Body of pancreas (tissue), 4 donors: ENCODE measurements at regions not wholly inside any gene's neighbourhood (a gene's known extent, or its start where the extent isn't known, plus 50 kb on each side); places are given as distances from the start of the nearest gene placed in this dataset.
A peak's percentile ranks its signal among the peaks of the same experiment; 100 is the strongest.

ENCODE experiments used
- ATAC-seq: fragments of 150-250 bp; one replicate; pipeline ENCODE4 v1.9.1; 2016
- DNase-seq, 4 donors: peaks; one replicate each; pipeline ENCODE4 v3.0.0-alpha.2; 2019
- H3K27ac ChIP-seq, 4 donors: fragments of 200-600 bp; sonication (generic); 1 replicate in 3 of 4; 2 replicates in 1 of 4; pipeline versions ENCODE4 v1.5.1 to v1.6.1; 2016 to 2019; ENCODE audit warnings: mild to moderate bottlenecking in 1 of 4, mixed read lengths in 1 of 4, moderate library complexity in 1 of 4
- H3K27me3 ChIP-seq, 2 donors: fragments of 200-600 bp; sonication (generic); one replicate each; pipeline ENCODE4 v1.6.0; 2016; ENCODE audit warnings: mild to moderate bottlenecking in 1 of 2
- H3K36me3 ChIP-seq, 2 donors: fragments of 200-600 bp; sonication (generic); replicated peaks in 1 of 2; 2 replicates each; pipeline ENCODE4 v1.5.1; 2016; ENCODE audit warnings: low read depth in 2 of 2; ENCODE audit not compliant: insufficient read depth in 1 of 2
- H3K4me1 ChIP-seq: fragments of 200-600 bp; sonication (generic); one replicate; pipeline ENCODE4 v1.6.0; 2016
- H3K4me3 ChIP-seq, 2 donors: fragments of 200-600 bp; sonication (generic); 1 replicate in 1 of 2; 2 replicates in 1 of 2; pipeline ENCODE4 v1.5.1; 2016 to 2019
- H3K9me3 ChIP-seq, 3 donors: fragments of 200-600 bp; sonication (generic); 1 replicate in 2 of 3; 2 replicates in 1 of 3; pipeline ENCODE4 v1.5.1; 2016
- POLR2A ChIP-seq, 3 donors: fragments of 450-650 bp; IDR thresholded peaks; one replicate each; pipeline ENCODE4 v1.6.1; 2016; ENCODE audit warnings: antibody characterized with exemption in 3 of 3, mild to moderate bottlenecking in 2 of 3
- WGBS, 2 donors: methylation state at CpG; one replicate each; pipeline ENCODE4 v1.1.5; 2017; 5-methylcytosine and 5-hydroxymethylcytosine counted together
- intact Hi-C: fragments of 100-400 bp; cut with DNase I; formaldehyde crosslinking; loops from one replicate; pipeline ENCODE4 v1.15.1; 2023
- TF ChIP-seq, protein P1 (sequence below), 7 experiments: fragments of 450-650 bp in 4 of 7; fragments of 200-600 bp in 3 of 7; sonication (generic) in 3 of 7; IDR thresholded peaks; one replicate each; pipeline ENCODE4 v1.5.1; 2016 to 2019; ENCODE audit warnings: antibody characterized with exemption in 7 of 7

DNA sequence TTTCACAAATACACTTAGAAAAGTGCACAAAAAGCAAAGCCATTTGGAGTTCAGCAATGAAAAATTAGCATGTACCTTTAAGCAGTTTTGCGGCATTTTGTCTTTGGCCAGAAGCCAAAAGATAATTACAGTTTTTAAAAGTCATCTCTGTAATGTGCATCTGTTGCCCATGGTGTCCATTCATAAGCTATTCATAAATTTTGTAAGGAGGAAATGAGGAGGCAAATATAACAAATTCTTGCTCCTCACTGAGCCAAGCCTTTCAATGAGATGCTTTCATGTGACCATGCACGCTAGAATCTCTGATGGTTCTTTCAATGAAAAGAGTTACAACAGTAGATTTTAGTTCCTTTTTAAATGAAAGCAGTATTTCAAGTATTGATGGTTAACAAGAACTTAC lies 247.1 kb upstream of the MON1B start:
- TF ChIP-seq, protein P1, sequence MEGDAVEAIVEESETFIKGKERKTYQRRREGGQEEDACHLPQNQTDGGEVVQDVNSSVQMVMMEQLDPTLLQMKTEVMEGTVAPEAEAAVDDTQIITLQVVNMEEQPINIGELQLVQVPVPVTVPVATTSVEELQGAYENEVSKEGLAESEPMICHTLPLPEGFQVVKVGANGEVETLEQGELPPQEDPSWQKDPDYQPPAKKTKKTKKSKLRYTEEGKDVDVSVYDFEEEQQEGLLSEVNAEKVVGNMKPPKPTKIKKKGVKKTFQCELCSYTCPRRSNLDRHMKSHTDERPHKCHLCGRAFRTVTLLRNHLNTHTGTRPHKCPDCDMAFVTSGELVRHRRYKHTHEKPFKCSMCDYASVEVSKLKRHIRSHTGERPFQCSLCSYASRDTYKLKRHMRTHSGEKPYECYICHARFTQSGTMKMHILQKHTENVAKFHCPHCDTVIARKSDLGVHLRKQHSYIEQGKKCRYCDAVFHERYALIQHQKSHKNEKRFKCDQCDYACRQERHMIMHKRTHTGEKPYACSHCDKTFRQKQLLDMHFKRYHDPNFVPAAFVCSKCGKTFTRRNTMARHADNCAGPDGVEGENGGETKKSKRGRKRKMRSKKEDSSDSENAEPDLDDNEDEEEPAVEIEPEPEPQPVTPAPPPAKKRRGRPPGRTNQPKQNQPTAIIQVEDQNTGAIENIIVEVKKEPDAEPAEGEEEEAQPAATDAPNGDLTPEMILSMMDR (IDR thresholded peaks at IDR 0.05): no peak
- TF ChIP-seq POLR2A (IDR thresholded peaks at IDR 0.05): no peak
- 49% methylated on average over 2 of the region's 2 CpGs for WGBS, 2 donors
- DNase-seq: no peak
- no peaks in the 10 kb centered on the region for H3K4me1 ChIP-seq
- H3K36me3 ChIP-seq: no peaks in the 10 kb centered on the region
- no peak overlapping the region for H3K4me3 ChIP-seq
- intact Hi-C loops: no loop called here
- H3K27ac ChIP-seq: no peak overlapping the region
- H3K27me3 ChIP-seq: no peaks in the 10 kb centered on the region
- no peak for ATAC-seq
- H3K9me3 ChIP-seq: no peaks in the 10 kb centered on the region

DNA sequence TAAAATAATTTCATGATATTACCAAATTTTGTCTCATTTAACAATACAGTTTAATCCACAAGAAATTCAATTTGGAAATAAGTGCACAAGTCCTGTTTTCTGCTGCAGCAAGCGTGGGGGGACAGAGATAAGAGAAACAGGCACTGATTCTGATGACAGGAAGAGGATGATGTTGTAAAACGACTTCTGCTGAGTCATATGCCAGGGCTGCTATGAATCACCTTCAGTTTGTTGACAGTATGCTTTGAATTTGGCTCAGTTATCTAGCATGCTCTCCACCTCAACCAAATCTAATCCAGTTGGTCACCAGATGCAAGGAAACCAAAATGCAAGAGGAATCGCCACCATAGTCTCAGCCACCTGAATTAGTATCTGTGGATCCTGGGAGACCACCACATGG lies 244.1 kb upstream of the MON1B start:
- H3K27ac ChIP-seq: no peak overlapping the region
- peak in 2 of 4 donors; percentile 5 to 11 for DNase-seq
- no peaks in the 10 kb centered on the region for H3K4me1 ChIP-seq
- intact Hi-C loops: no loop called here
- TF ChIP-seq, protein P1 (IDR thresholded peaks at IDR 0.05): no peak
- no peak for TF ChIP-seq POLR2A (IDR thresholded peaks at IDR 0.05)
- WGBS, 2 donors: 35 to 37% methylated on average over 3 of the region's 3 CpGs
- H3K36me3 ChIP-seq: no peaks in the 10 kb centered on the region
- no peak overlapping the region for H3K4me3 ChIP-seq
- ATAC-seq: no peak
- no peaks in the 10 kb centered on the region for H3K9me3 ChIP-seq
- H3K27me3 ChIP-seq: no peaks in the 10 kb centered on the region

DNA sequence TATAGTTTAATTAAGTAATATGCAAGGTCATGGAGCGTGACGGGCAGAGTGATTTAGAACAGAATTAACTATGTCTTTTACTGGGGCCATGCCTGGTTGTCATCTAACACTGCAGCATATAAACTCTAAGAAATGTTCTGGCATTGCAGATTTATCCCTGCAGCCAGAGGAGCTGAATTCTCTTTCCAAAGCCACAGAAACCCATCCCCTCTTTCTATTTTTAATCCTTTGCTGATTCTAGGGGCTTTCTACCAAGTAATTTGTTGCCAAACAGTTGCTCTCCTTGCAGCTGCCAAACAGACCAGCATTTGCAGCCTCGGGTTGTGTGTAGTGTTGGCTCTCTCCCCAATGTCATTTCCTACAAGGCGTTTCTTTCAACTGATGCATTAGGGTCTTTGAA lies 243.2 kb upstream of the MON1B start:
- TF ChIP-seq, protein P1 (IDR thresholded peaks at IDR 0.05): no peak
- no peak for TF ChIP-seq POLR2A (IDR thresholded peaks at IDR 0.05)
- no peaks in the 10 kb centered on the region for H3K36me3 ChIP-seq
- DNase-seq (no peak), ATAC-seq (no peak)
- no peak overlapping the region for H3K4me3 ChIP-seq
- intact Hi-C loops: no loop called here
- no peaks in the 10 kb centered on the region for H3K4me1 ChIP-seq
- 62 to 63% methylated on average over 4 of the region's 4 CpGs for WGBS, 2 donors
- H3K27me3 ChIP-seq: no peaks in the 10 kb centered on the region
- H3K27ac ChIP-seq: no peak overlapping the region
- H3K9me3 ChIP-seq: no peaks in the 10 kb centered on the region

DNA sequence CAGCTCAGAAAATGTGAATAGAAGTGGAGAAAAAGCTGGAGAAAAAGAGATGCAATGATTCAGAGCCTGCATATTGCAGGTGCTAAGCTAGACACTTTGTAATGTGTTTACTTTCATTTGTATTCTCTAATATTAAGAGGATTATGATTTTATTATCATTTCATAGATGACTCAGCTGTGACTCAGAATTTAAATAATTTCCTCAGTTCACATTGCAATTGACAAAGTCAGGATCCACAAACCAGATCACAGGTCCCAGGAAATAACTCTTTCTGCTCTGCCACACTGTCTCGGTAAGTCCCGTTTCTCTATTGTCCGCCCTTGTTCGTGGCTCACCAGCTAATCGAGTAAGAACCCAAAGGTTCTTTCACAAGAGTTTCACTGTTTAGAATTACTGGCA lies 235.4 kb upstream of the MON1B start:
- H3K9me3 ChIP-seq: no peaks in the 10 kb centered on the region
- no peak for TF ChIP-seq POLR2A (IDR thresholded peaks at IDR 0.05)
- TF ChIP-seq, protein P1 (IDR thresholded peaks at IDR 0.05): no peak
- H3K36me3 ChIP-seq: no peaks in the 10 kb centered on the region
- intact Hi-C loops: no loop called here
- no peak for ATAC-seq
- H3K27me3 ChIP-seq: no peaks in the 10 kb centered on the region
- DNase-seq: no peak
- WGBS, 2 donors: 87 to 92% methylated on average over 5 of the region's 5 CpGs
- no peaks in the 10 kb centered on the region for H3K4me1 ChIP-seq
- no peak overlapping the region for H3K27ac ChIP-seq
- H3K4me3 ChIP-seq: no peak overlapping the region

DNA sequence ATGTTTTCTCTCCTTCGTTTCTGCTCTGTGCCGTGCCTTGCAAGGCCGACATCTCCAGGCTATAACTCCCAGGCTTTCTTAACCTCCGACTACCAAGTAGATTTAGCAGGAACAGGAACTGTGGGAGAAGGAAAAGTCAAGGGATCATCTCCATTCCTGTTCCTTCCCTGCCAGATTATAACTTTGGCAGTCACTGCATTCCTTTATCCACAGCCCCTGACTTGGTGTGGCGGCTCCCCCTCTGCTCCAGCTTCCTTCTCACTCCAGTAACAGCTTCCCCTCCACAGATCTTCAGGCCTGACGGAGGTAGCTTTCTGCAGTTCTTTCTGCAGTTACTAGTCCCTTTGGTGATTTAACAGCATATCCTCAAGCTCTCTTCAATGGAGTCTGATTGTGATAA lies 234.6 kb upstream of the MON1B start:
- no peaks in the 10 kb centered on the region for H3K36me3 ChIP-seq
- no peaks in the 10 kb centered on the region for H3K9me3 ChIP-seq
- H3K27ac ChIP-seq: no peak overlapping the region
- DNase-seq: no peak
- TF ChIP-seq, protein P1 (IDR thresholded peaks at IDR 0.05): no peak
- TF ChIP-seq POLR2A (IDR thresholded peaks at IDR 0.05): no peak
- no peaks in the 10 kb centered on the region for H3K4me1 ChIP-seq
- no peak overlapping the region for H3K4me3 ChIP-seq
- WGBS, 2 donors: 85 to 87% methylated on average over 6 of the region's 6 CpGs
- intact Hi-C loops: no loop called here
- H3K27me3 ChIP-seq: no peaks in the 10 kb centered on the region
- ATAC-seq: no peak
